Activated CD4-positive, alpha-beta T cell treated with anti-CD3 and anti-CD28 coated beads, Interleukin-10, Interleukin-2, amounts not matched to agents 100 ng/mL and 50 ng/mL, durations not matched to agents 16 hours and 8 hours (primary cell): ENCODE measurements at regions not wholly inside any gene's neighbourhood (a gene's known extent, or its start where the extent isn't known, plus 50 kb on each side); places are given as distances from the start of the nearest gene placed in this dataset.

ENCODE experiments used
- DNase-seq: peaks from one replicate; pipeline ENCODE4 v3.0.0-alpha.2; 2020

GRCh38 chr2:116645155-116645554, 1169.3 kb upstream of the DDX18 start:
- no peak for DNase-seq

- no peak for DNase-seq
Measured at GRCh38 chr2:116668691-116669090, 1145.8 kb upstream of the DDX18 start.

- DNase-seq, result no peak
Measured at GRCh38 chr2:116669782-116670181, 1144.7 kb upstream of the DDX18 start.

GRCh38 chr2:116674188-116674587, 1140.3 kb upstream of the DDX18 start:
- no peak for DNase-seq

GRCh38 chr2:116676776-116677175, 1137.7 kb upstream of the DDX18 start:
- no peak for DNase-seq

- no peak for DNase-seq
Measured at GRCh38 chr2:116680256-116680936, 1134.1 kb upstream of the DDX18 start.

GRCh38 chr2:116687371-116687770, 1127.1 kb upstream of the DDX18 start:
- no peak for DNase-seq

GRCh38 chr2:116692988-116693387, 1121.5 kb upstream of the DDX18 start:
- DNase-seq, result no peak

- no peak for DNase-seq
Measured at GRCh38 chr2:116696223-116696622, 1118.3 kb upstream of the DDX18 start.

GRCh38 chr2:116696903-116697302, 1117.6 kb upstream of the DDX18 start:
- DNase-seq, result no peak

GRCh38 chr2:116706396-116706795, 1108.1 kb upstream of the DDX18 start:
- DNase-seq, result no peak

GRCh38 chr2:116716038-116716437, 1098.5 kb upstream of the DDX18 start:
- no peak for DNase-seq

- no peak for DNase-seq
Measured at GRCh38 chr2:116716444-116716843, 1098.0 kb upstream of the DDX18 start.

GRCh38 chr2:116717832-116718231, 1096.7 kb upstream of the DDX18 start:
- no peak for DNase-seq

- DNase-seq, result no peak
Measured at GRCh38 chr2:116718451-116718850, 1096.0 kb upstream of the DDX18 start.

- no peak for DNase-seq
Measured at GRCh38 chr2:116719836-116720235, 1094.7 kb upstream of the DDX18 start.

GRCh38 chr2:116724550-116724949, 1089.9 kb upstream of the DDX18 start:
- DNase-seq, result no peak

- DNase-seq, result no peak
Measured at GRCh38 chr2:116732322-116732721, 1082.2 kb upstream of the DDX18 start.

- DNase-seq, result no peak
Measured at GRCh38 chr2:116733699-116734098, 1080.8 kb upstream of the DDX18 start.

GRCh38 chr2:116737951-116738350, 1076.5 kb upstream of the DDX18 start:
- DNase-seq, result no peak

GRCh38 chr2:116747103-116747502, 1067.4 kb upstream of the DDX18 start:
- DNase-seq, result no peak

- no peak for DNase-seq
Measured at GRCh38 chr2:116749994-116750393, 1064.5 kb upstream of the DDX18 start.

GRCh38 chr2:116754381-116755101, 1060.0 kb upstream of the DDX18 start:
- no peak for DNase-seq

- no peak for DNase-seq
Measured at GRCh38 chr2:116761864-116762263, 1052.6 kb upstream of the DDX18 start.

- DNase-seq, result no peak
Measured at GRCh38 chr2:116769514-116769913, 1045.0 kb upstream of the DDX18 start.
